Thyroid gland (tissue), 4 donors: ENCODE measurements at regions not wholly inside any gene's neighbourhood (a gene's known extent, or its start where the extent isn't known, plus 50 kb on each side); places are given as distances from the start of the nearest gene placed in this dataset.
A peak's percentile ranks its signal among the peaks of the same experiment; 100 is the strongest.

Source experiments
- DNase-seq, 2 donors: peaks; one replicate each; pipeline ENCODE4 v3.0.0-alpha.2; 2019
- H3K27ac ChIP-seq, 3 donors: fragments of 200-600 bp; sonication (generic); 1 replicate in 2 of 3; 2 replicates in 1 of 3; pipeline ENCODE4 v1.5.1; 2016 to 2019; ENCODE audit warnings: mild to moderate bottlenecking in 1 of 3, moderate library complexity in 1 of 3
- H3K27me3 ChIP-seq: fragments of 200-600 bp; sonication (generic); one replicate; pipeline ENCODE4 v1.5.1; 2019
- H3K36me3 ChIP-seq, 2 donors: fragments of 200-600 bp; sonication (generic); one replicate each; pipeline ENCODE4 v1.5.1; 2016 to 2019
- H3K4me1 ChIP-seq, 2 donors: fragments of 200-600 bp; sonication (generic); one replicate each; pipeline ENCODE4 v1.5.1; 2017 to 2019
- H3K4me3 ChIP-seq, 3 donors: fragments of 200-600 bp; sonication (generic); replicated peaks in 1 of 3; 1 replicate in 2 of 3; 2 replicates in 1 of 3; pipeline ENCODE4 v1.5.1; 2016; ENCODE audit warnings: mild to moderate bottlenecking in 1 of 3
- H3K9me3 ChIP-seq: fragments of 200-600 bp; sonication (generic); one replicate; pipeline ENCODE4 v1.5.1; 2017
- POLR2A ChIP-seq, 2 donors: fragments of 450-650 bp; IDR thresholded peaks; one replicate each; pipeline ENCODE4 v1.6.1; 2017; ENCODE audit warnings: antibody characterized with exemption in 2 of 2, mild to moderate bottlenecking in 2 of 2, moderate library complexity in 1 of 2
- WGBS, 2 donors: methylation state at CpG; one replicate each; pipeline ENCODE4 v1.1.5; 2017; 5-methylcytosine and 5-hydroxymethylcytosine counted together
- intact Hi-C: fragments of 100-400 bp; cut with DNase I; formaldehyde crosslinking; loops from one replicate; pipeline ENCODE4 v1.15.1; 2023
- TF ChIP-seq, protein P1 (sequence below), 6 experiments: fragments of 200-600 bp in 3 of 6; fragments of 450-650 bp in 3 of 6; sonication (generic) in 3 of 6; IDR thresholded peaks; one replicate each; pipeline ENCODE4 v1.5.1; 2016 to 2019; ENCODE audit warnings: antibody characterized with exemption in 6 of 6, mild to moderate bottlenecking in 2 of 6, inconsistent platforms in 1 of 6, moderate library complexity in 1 of 6

DNA sequence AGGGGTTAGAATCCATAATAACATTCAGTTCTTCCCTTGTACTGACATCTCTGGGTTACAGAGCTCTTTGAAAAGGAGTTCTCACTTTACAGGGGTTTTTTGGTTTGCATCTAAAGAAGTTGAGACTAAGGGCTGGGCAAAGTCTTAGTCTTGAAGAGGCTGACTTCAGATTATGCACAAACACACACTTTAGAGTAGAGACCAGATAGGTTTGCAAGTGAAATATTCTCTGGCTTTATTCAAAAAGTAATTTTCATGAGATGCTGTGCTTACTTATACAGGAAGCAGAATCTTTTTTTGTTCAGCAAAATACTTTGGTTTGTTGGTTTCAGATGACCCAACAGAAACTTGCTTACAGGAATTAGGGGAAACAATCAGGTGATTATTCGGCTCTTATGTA is 410.9 kb upstream of the LRRTM1 start:
- intact Hi-C loops, result no loop called here
- WGBS, 2 donors, result 65 to 86% methylated on average over 1 of the region's 1 CpG
- TF ChIP-seq, protein P1, sequence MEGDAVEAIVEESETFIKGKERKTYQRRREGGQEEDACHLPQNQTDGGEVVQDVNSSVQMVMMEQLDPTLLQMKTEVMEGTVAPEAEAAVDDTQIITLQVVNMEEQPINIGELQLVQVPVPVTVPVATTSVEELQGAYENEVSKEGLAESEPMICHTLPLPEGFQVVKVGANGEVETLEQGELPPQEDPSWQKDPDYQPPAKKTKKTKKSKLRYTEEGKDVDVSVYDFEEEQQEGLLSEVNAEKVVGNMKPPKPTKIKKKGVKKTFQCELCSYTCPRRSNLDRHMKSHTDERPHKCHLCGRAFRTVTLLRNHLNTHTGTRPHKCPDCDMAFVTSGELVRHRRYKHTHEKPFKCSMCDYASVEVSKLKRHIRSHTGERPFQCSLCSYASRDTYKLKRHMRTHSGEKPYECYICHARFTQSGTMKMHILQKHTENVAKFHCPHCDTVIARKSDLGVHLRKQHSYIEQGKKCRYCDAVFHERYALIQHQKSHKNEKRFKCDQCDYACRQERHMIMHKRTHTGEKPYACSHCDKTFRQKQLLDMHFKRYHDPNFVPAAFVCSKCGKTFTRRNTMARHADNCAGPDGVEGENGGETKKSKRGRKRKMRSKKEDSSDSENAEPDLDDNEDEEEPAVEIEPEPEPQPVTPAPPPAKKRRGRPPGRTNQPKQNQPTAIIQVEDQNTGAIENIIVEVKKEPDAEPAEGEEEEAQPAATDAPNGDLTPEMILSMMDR (IDR thresholded peaks at IDR 0.05), result no peak
- no peak for TF ChIP-seq POLR2A (IDR thresholded peaks at IDR 0.05)
- no peak for DNase-seq
- Histone ChIP-seq H3K4me3 (no peak overlapping the region), H3K36me3 (no peaks in the 10 kb centered on the region), H3K9me3 (no peaks in the 10 kb centered on the region), H3K27ac (no peak overlapping the region), H3K27me3 (no peaks in the 10 kb centered on the region), H3K4me1 (no peaks in the 10 kb centered on the region)

DNA sequence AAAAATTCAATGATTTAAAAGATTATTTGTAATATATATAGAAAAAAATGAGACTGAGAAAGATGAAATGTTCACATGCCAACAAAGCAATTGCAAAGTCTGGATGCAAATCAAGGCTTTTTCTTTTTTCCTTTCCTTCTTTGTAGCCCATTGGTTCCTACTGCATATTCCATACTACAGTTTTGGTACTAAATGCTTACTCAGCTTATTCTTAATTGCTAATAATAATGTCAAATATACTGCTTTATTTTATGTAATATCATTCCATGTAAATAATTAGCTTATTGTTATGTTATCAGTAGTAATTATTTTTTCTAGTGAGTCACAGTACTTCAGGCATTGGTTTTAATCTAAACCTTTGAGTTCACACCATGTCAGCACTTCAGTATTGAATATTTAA is 407.4 kb upstream of the LRRTM1 start:
- H3K27me3 ChIP-seq, result no peaks in the 10 kb centered on the region
- H3K4me1 ChIP-seq, result no peaks in the 10 kb centered on the region
- no peak overlapping the region for H3K27ac ChIP-seq
- intact Hi-C loops, result no loop called here
- H3K9me3 ChIP-seq, result no peaks in the 10 kb centered on the region
- DNase-seq, result no peak
- H3K36me3 ChIP-seq, result no peaks in the 10 kb centered on the region
- TF ChIP-seq POLR2A (IDR thresholded peaks at IDR 0.05), result no peak
- TF ChIP-seq, protein P1 (IDR thresholded peaks at IDR 0.05), result no peak
- H3K4me3 ChIP-seq, result no peak overlapping the region

GRCh38 chr2:80706951-80707350 is 402.4 kb upstream of the LRRTM1 start:
- no peak for TF ChIP-seq POLR2A (IDR thresholded peaks at IDR 0.05)
- WGBS, 2 donors, result 80 to 93% methylated on average over 2 of the region's 2 CpGs
- no peak overlapping the region for H3K27ac ChIP-seq
- no peaks in the 10 kb centered on the region for H3K9me3 ChIP-seq
- H3K27me3 ChIP-seq, result no peaks in the 10 kb centered on the region
- H3K36me3 ChIP-seq, result no peaks in the 10 kb centered on the region
- DNase-seq, result no peak
- no peaks in the 10 kb centered on the region for H3K4me1 ChIP-seq
- H3K4me3 ChIP-seq, result no peak overlapping the region
- intact Hi-C loops, result no loop called here

DNA sequence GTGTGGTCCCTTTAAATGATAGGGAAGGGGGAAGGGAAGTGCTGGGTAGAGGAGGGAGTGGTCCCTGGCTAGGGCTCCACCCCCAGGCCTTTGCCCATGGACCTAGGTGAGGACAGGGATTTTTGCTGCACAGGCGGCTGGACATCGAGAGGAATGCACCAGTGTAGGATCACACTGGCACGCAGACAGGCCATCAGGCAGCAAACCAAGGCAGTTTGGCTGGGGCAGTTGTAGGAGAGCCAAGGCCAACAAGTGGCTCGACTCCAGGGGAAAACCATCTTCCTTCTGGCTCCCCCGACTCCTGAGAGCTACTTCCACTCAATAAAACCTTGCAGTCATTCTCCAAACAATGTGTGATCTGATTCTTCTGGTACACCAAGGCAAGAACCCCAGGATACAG is 402.0 kb upstream of the LRRTM1 start:
- no peaks in the 10 kb centered on the region for H3K9me3 ChIP-seq
- H3K27ac ChIP-seq, result no peak overlapping the region
- intact Hi-C loops, result no loop called here
- WGBS, 2 donors, result 46 to 93% methylated on average over 5 of the region's 5 CpGs
- no peaks in the 10 kb centered on the region for H3K36me3 ChIP-seq
- no peaks in the 10 kb centered on the region for H3K27me3 ChIP-seq
- DNase-seq, result peak in 1 of 2 donors; percentile 37
- TF ChIP-seq, protein P1 (IDR thresholded peaks at IDR 0.05), result no peak
- TF ChIP-seq POLR2A (IDR thresholded peaks at IDR 0.05), result no peak
- no peak overlapping the region for H3K4me3 ChIP-seq
- no peaks in the 10 kb centered on the region for H3K4me1 ChIP-seq

GRCh38 chr2:80703532-80703931 is 399.0 kb upstream of the LRRTM1 start:
- H3K4me1 ChIP-seq, result no peaks in the 10 kb centered on the region
- no peaks in the 10 kb centered on the region for H3K36me3 ChIP-seq
- TF ChIP-seq, protein P1 (IDR thresholded peaks at IDR 0.05), result no peak
- TF ChIP-seq POLR2A (IDR thresholded peaks at IDR 0.05), result no peak
- H3K27ac ChIP-seq, result no peak overlapping the region
- H3K9me3 ChIP-seq, result no peaks in the 10 kb centered on the region
- H3K27me3 ChIP-seq, result no peaks in the 10 kb centered on the region
- H3K4me3 ChIP-seq, result no peak overlapping the region
- no peak for DNase-seq
- WGBS, 2 donors, result 45 to 51% methylated on average over 3 of the region's 3 CpGs
- intact Hi-C loops, result no loop called here

- Histone ChIP-seq H3K4me1 (no peaks in the 10 kb centered on the region), H3K27ac (no peak overlapping the region), H3K4me3 (no peak overlapping the region), H3K27me3 (no peaks in the 10 kb centered on the region), H3K9me3 (no peaks in the 10 kb centered on the region), H3K36me3 (no peaks in the 10 kb centered on the region)
- intact Hi-C loops, result no loop called here
- no peak for DNase-seq
- no peak for TF ChIP-seq POLR2A (IDR thresholded peaks at IDR 0.05)
- TF ChIP-seq, protein P1 (IDR thresholded peaks at IDR 0.05), result no peak
Measured at GRCh38 chr2:80700961-80701360, 396.4 kb upstream of the LRRTM1 start.
